ENCODE measurements at regions not wholly inside any gene's neighbourhood (a gene's known extent, or its start where the extent isn't known, plus 50 kb on each side); places are given as distances from the start of the nearest gene placed in this dataset.

- H3K27me3 Mint-ChIP-seq: no peaks in the 10 kb centered on the region
- no peaks in the 10 kb centered on the region for H3K4me1 Mint-ChIP-seq (ENCODE audit: low read depth)
- H3K4me3 Mint-ChIP-seq: no peak overlapping the region
- DNase-seq (no peak), ATAC-seq (no peak)
- H3K36me3 Mint-ChIP-seq (ENCODE audit: low read depth): no peaks in the 10 kb centered on the region
- TF ChIP-seq CTCF (IDR thresholded peaks at IDR 0.05): no peak
- ChIA-PET CTCF (no interaction called here), POLR2A (no interaction called here)
- no peak overlapping the region for H3K27ac Mint-ChIP-seq
- intact Hi-C loops (cut with micrococcal nuclease): no loop called here
- H3K9me3 Mint-ChIP-seq: peaks cover 1% of the 10 kb centered on the region
Observed at GRCh38 chr4:110424144-110424543, 51.8 kb upstream of the ENPEP start.

DNA sequence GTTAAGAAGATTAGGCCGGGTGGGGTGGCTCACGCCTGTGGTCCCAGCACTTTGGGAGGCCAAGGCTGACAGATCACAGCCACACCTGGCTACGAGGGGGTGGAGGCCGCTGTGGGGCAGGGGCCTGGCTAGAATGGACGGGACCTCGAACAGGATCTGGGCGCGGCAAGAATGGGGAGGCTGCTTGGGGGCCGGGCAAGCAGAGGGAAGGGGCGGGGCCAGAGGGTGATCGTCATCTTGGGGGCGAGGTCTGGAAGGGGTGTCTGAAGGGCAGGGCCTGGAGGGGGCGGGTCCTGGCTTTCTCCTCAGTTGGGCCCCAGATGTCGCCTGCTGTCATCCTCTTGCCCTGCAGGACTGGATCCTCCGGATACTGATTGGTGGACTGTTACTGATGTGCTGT lies 57.3 kb upstream of the ENPEP start:
- Mint-ChIP-seq H3K4me1 (ENCODE audit: low read depth) (no peaks in the 10 kb centered on the region), H3K27me3 (peaks cover 8% of the 10 kb centered on the region), H3K4me3 (no peak overlapping the region), H3K27ac (no peak overlapping the region), H3K36me3 (ENCODE audit: low read depth) (no peaks in the 10 kb centered on the region), H3K9me3 (peaks cover 1% of the 10 kb centered on the region)
- no peak for DNase-seq
- intact Hi-C loops (cut with micrococcal nuclease): no loop called here
- ChIA-PET POLR2A (no interaction called here), CTCF (no interaction called here)
- no peak for ATAC-seq
- TF ChIP-seq CTCF (IDR thresholded peaks at IDR 0.05): no peak

- H3K4me1 Mint-ChIP-seq (ENCODE audit: low read depth): no peaks in the 10 kb centered on the region
- no peaks in the 10 kb centered on the region for H3K36me3 Mint-ChIP-seq (ENCODE audit: low read depth)
- ChIA-PET CTCF (no interaction called here), POLR2A (no interaction called here)
- DNase-seq: no peak
- H3K4me3 Mint-ChIP-seq: no peak overlapping the region
- no peak for ATAC-seq
- intact Hi-C loops (cut with micrococcal nuclease): no loop called here
- H3K9me3 Mint-ChIP-seq: peaks cover 1% of the 10 kb centered on the region
- H3K27me3 Mint-ChIP-seq: peaks cover 10% of the 10 kb centered on the region
- no peak for TF ChIP-seq CTCF (IDR thresholded peaks at IDR 0.05)
- H3K27ac Mint-ChIP-seq: no peak overlapping the region
Observed at GRCh38 chr4:110417136-110417535, 58.8 kb upstream of the ENPEP start.

- Mint-ChIP-seq H3K4me3 (no peak overlapping the region), H3K27ac (no peak overlapping the region), H3K9me3 (no peaks in the 10 kb centered on the region), H3K27me3 (peaks cover 15% of the 10 kb centered on the region), H3K4me1 (ENCODE audit: low read depth) (no peaks in the 10 kb centered on the region), H3K36me3 (ENCODE audit: low read depth) (no peaks in the 10 kb centered on the region)
- TF ChIP-seq CTCF (IDR thresholded peaks at IDR 0.05): no peak
- ATAC-seq (no peak), DNase-seq (no peak)
- CTCF ChIA-PET: no interaction called here
- POLR2A ChIA-PET: interaction anchor here (0.7 kb wide), 1 partner anchor 1398 kb away, joined by 3 read pairs; no protein-coding TSS in a partner anchor
- intact Hi-C loops (cut with micrococcal nuclease): no loop called here
Observed at GRCh38 chr4:110415478-110415877, 60.5 kb upstream of the ENPEP start.

- H3K36me3 Mint-ChIP-seq (ENCODE audit: low read depth): no peaks in the 10 kb centered on the region
- intact Hi-C loops (cut with micrococcal nuclease): no loop called here
- H3K4me1 Mint-ChIP-seq (ENCODE audit: low read depth): no peaks in the 10 kb centered on the region
- DNase-seq (no peak), ATAC-seq (no peak)
- ChIA-PET CTCF (no interaction called here), POLR2A (no interaction called here)
- H3K27ac Mint-ChIP-seq: no peak overlapping the region
- peaks cover 15% of the 10 kb centered on the region for H3K27me3 Mint-ChIP-seq
- TF ChIP-seq CTCF (IDR thresholded peaks at IDR 0.05): no peak
- no peaks in the 10 kb centered on the region for H3K9me3 Mint-ChIP-seq
- H3K4me3 Mint-ChIP-seq: no peak overlapping the region
Observed at GRCh38 chr4:110415041-110415440, 60.9 kb upstream of the ENPEP start.
